ENCODE measurements at regions not wholly inside any gene's neighbourhood (a gene's known extent, or its start where the extent isn't known, plus 50 kb on each side); places are given as distances from the start of the nearest gene placed in this dataset.

- TF ChIP-seq CTCF (IDR thresholded peaks at IDR 0.05; ENCODE audit: insufficient read depth in 1 of 2, low read depth in 1 of 2, low read length in 1 of 2, severe bottlenecking in 1 of 2, unreplicated experiment in 1 of 2): no peak
- BruUV-seq (replicated peaks): no TSS peak
- ChIA-PET CTCF (no interaction called here), POLR2A (no interaction called here)
- intact Hi-C loops (cut with micrococcal nuclease; ENCODE audit: unreplicated experiment): no loop called here
- no peaks in the 10 kb centered on the region for H3K9me3 ChIP-seq
- Mint-ChIP-seq H3K27ac (ENCODE audit: unreplicated experiment) (no peak overlapping the region), H3K27me3 (ENCODE audit: insufficient read depth, unreplicated experiment) (no peaks in the 10 kb centered on the region), H3K9me3 (ENCODE audit: unreplicated experiment) (no peaks in the 10 kb centered on the region), H3K36me3 (ENCODE audit: insufficient read depth, unreplicated experiment) (no peaks in the 10 kb centered on the region), H3K4me1 (ENCODE audit: low read depth, unreplicated experiment) (no peaks in the 10 kb centered on the region), H3K4me3 (ENCODE audit: unreplicated experiment) (no peak overlapping the region)
- no peak overlapping the region for H3K4me3 ChIP-seq (ENCODE audit: low read depth, low read length)
- H3K4me1 ChIP-seq: no peaks in the 10 kb centered on the region
- DNase-seq: no peak
- no peaks in the 10 kb centered on the region for H3K36me3 ChIP-seq (ENCODE audit: control insufficient read depth, insufficient read depth, low read length)
- H3K27me3 ChIP-seq (replicated peaks; ENCODE audit: control insufficient read depth, insufficient read depth, low read length): no peaks in the 10 kb centered on the region
These were observed 443.1 kb upstream of the ZNF608 start for GRCh38 chr5:125189531-125189941.

- DNase-seq: no peak
- no peak overlapping the region for H3K4me3 ChIP-seq (ENCODE audit: low read depth, low read length)
- H3K4me3 Mint-ChIP-seq (ENCODE audit: unreplicated experiment): no peak overlapping the region
- H3K36me3 Mint-ChIP-seq (ENCODE audit: insufficient read depth, unreplicated experiment): no peaks in the 10 kb centered on the region
- no peaks in the 10 kb centered on the region for H3K36me3 ChIP-seq (ENCODE audit: control insufficient read depth, insufficient read depth, low read length)
- no peaks in the 10 kb centered on the region for H3K4me1 Mint-ChIP-seq (ENCODE audit: low read depth, unreplicated experiment)
- BruUV-seq (replicated peaks): no TSS peak
- TF ChIP-seq CTCF (IDR thresholded peaks at IDR 0.05; ENCODE audit: insufficient read depth in 1 of 2, low read depth in 1 of 2, low read length in 1 of 2, severe bottlenecking in 1 of 2, unreplicated experiment in 1 of 2): no peak
- ChIA-PET CTCF (no interaction called here), POLR2A (no interaction called here)
- H3K27me3 ChIP-seq (replicated peaks; ENCODE audit: control insufficient read depth, insufficient read depth, low read length): no peaks in the 10 kb centered on the region
- no peaks in the 10 kb centered on the region for H3K9me3 ChIP-seq
- no peak overlapping the region for H3K27ac Mint-ChIP-seq (ENCODE audit: unreplicated experiment)
- no peaks in the 10 kb centered on the region for H3K9me3 Mint-ChIP-seq (ENCODE audit: unreplicated experiment)
- H3K27me3 Mint-ChIP-seq (ENCODE audit: insufficient read depth, unreplicated experiment): no peaks in the 10 kb centered on the region
- intact Hi-C loops (cut with micrococcal nuclease; ENCODE audit: unreplicated experiment): no loop called here
- no peaks in the 10 kb centered on the region for H3K4me1 ChIP-seq
These were observed 444.0 kb upstream of the ZNF608 start for GRCh38 chr5:125190232-125191087.

- Histone ChIP-seq H3K9me3 (no peaks in the 10 kb centered on the region), H3K4me1 (no peaks in the 10 kb centered on the region), H3K36me3 (ENCODE audit: control insufficient read depth, insufficient read depth, low read length) (no peaks in the 10 kb centered on the region), H3K4me3 (ENCODE audit: low read depth, low read length) (no peak overlapping the region), H3K27me3 (replicated peaks; ENCODE audit: control insufficient read depth, insufficient read depth, low read length) (no peaks in the 10 kb centered on the region)
- TF ChIP-seq CTCF (IDR thresholded peaks at IDR 0.05; ENCODE audit: insufficient read depth in 1 of 2, low read depth in 1 of 2, low read length in 1 of 2, severe bottlenecking in 1 of 2, unreplicated experiment in 1 of 2): no peak
- ChIA-PET CTCF (no interaction called here), POLR2A (no interaction called here)
- Mint-ChIP-seq H3K27me3 (ENCODE audit: insufficient read depth, unreplicated experiment) (no peaks in the 10 kb centered on the region), H3K27ac (ENCODE audit: unreplicated experiment) (no peak overlapping the region), H3K9me3 (ENCODE audit: unreplicated experiment) (no peaks in the 10 kb centered on the region), H3K4me3 (ENCODE audit: unreplicated experiment) (no peak overlapping the region), H3K4me1 (ENCODE audit: low read depth, unreplicated experiment) (peaks cover 12% of the 10 kb centered on the region), H3K36me3 (ENCODE audit: insufficient read depth, unreplicated experiment) (no peaks in the 10 kb centered on the region)
- intact Hi-C loops (cut with micrococcal nuclease; ENCODE audit: unreplicated experiment): no loop called here
- no peak for DNase-seq
- BruUV-seq (replicated peaks): no TSS peak
These were observed 448.4 kb upstream of the ZNF608 start for GRCh38 chr5:125194883-125195282.
